Stomach (tissue), 4 donors: ENCODE measurements at regions not wholly inside any gene's neighbourhood (a gene's known extent, or its start where the extent isn't known, plus 50 kb on each side); places are given as distances from the start of the nearest gene placed in this dataset.

Source experiments
- EP300 ChIP-seq: sonication (generic); formaldehyde crosslinking; IDR thresholded peaks from one replicate; pipeline ENCODE4 v1.6.1; 2017; ENCODE audit warnings: antibody characterized with exemption
- POLR2A ChIP-seq, 4 donors: fragments of 450-650 bp; IDR thresholded peaks; one replicate each; pipeline ENCODE4 v1.6.1; 2016; ENCODE audit warnings: antibody characterized with exemption in 4 of 4, control low read depth in 2 of 4, mild to moderate bottlenecking in 1 of 4, moderate library complexity in 1 of 4
- POLR2AphosphoS5 ChIP-seq, 3 donors: sonication (generic); formaldehyde crosslinking; IDR thresholded peaks; one replicate each; pipeline ENCODE4 v1.6.1; 2016; ENCODE audit warnings: antibody characterized with exemption in 3 of 3
- TF ChIP-seq, protein P1 (sequence below), 7 experiments: fragments of 450-650 bp in 4 of 7; fragments of 200-600 bp in 3 of 7; sonication (generic) in 3 of 7; IDR thresholded peaks; one replicate each; pipeline ENCODE4 v1.5.1; 2016 to 2019; ENCODE audit warnings: antibody characterized with exemption in 7 of 7, control low read depth in 2 of 7, mild to moderate bottlenecking in 1 of 7

DNA sequence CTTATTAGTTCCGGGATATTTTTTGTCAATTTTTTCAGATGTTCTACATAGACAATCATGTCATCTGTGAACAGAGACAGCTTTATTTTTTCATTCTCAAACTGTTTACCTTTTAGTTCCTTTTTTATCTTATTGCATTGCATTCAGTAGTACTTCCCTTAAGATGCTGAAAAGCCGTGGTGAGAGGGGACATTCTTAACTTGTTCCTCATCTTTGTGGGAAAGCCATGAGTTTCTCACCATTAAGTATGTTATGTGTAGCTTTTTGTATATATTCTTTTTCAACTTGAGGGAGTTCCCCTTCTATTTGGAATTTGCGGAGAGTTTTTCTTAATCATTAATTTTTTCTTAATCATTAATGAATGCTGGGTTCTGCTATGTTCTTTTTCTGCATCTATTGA, 1727.1 kb upstream of the SEL1L start:
- TF ChIP-seq, protein P1, sequence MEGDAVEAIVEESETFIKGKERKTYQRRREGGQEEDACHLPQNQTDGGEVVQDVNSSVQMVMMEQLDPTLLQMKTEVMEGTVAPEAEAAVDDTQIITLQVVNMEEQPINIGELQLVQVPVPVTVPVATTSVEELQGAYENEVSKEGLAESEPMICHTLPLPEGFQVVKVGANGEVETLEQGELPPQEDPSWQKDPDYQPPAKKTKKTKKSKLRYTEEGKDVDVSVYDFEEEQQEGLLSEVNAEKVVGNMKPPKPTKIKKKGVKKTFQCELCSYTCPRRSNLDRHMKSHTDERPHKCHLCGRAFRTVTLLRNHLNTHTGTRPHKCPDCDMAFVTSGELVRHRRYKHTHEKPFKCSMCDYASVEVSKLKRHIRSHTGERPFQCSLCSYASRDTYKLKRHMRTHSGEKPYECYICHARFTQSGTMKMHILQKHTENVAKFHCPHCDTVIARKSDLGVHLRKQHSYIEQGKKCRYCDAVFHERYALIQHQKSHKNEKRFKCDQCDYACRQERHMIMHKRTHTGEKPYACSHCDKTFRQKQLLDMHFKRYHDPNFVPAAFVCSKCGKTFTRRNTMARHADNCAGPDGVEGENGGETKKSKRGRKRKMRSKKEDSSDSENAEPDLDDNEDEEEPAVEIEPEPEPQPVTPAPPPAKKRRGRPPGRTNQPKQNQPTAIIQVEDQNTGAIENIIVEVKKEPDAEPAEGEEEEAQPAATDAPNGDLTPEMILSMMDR (IDR thresholded peaks at IDR 0.05) = no peak
- TF ChIP-seq EP300 = no peak
- no peak for TF ChIP-seq POLR2A (IDR thresholded peaks at IDR 0.05)
- no peak for TF ChIP-seq POLR2AphosphoS5 (IDR thresholded peaks at IDR 0.05)
